NCI-H1694 (cell line): ENCODE measurements at regions not wholly inside any gene's neighbourhood (a gene's known extent, or its start where the extent isn't known, plus 50 kb on each side); places are given as distances from the start of the nearest gene placed in this dataset.

ENCODE experiments used
- DNase-seq: peaks from one replicate; lab custom pipeline; 2025; lab: John Stamatoyannopoulos, UW

GRCh38 chr11:116598556-116598955 is 174.2 kb downstream of the BUD13 start:
- DNase-seq: no peak

- DNase-seq: no peak
These were observed 174.8 kb downstream of the BUD13 start for GRCh38 chr11:116598036-116598435.

GRCh38 chr11:116596346-116597260 is 176.2 kb downstream of the BUD13 start:
- no peak for DNase-seq

- DNase-seq: no peak
These were observed 177.4 kb downstream of the BUD13 start for GRCh38 chr11:116595305-116595880.

GRCh38 chr11:116590844-116591570 is 181.8 kb downstream of the BUD13 start:
- no peak for DNase-seq

- no peak for DNase-seq
These were observed 183.4 kb downstream of the BUD13 start for GRCh38 chr11:116589402-116589801.

GRCh38 chr11:116586392-116586791 is 186.4 kb downstream of the BUD13 start:
- no peak for DNase-seq

- no peak for DNase-seq
These were observed 190.2 kb downstream of the BUD13 start for GRCh38 chr11:116582571-116582970.

- DNase-seq: no peak
These were observed 191.4 kb downstream of the BUD13 start for GRCh38 chr11:116581349-116581748.

- no peak for DNase-seq
These were observed 192.0 kb downstream of the BUD13 start for GRCh38 chr11:116580799-116581198.

GRCh38 chr11:116579857-116580727 is 192.7 kb downstream of the BUD13 start:
- no peak for DNase-seq

GRCh38 chr11:116579031-116579653 is 193.6 kb downstream of the BUD13 start:
- DNase-seq: no peak

GRCh38 chr11:116577956-116578355 is 194.8 kb downstream of the BUD13 start:
- DNase-seq: no peak

- DNase-seq: no peak
These were observed 195.5 kb downstream of the BUD13 start for GRCh38 chr11:116577273-116577672.

GRCh38 chr11:116576526-116576925 is 196.3 kb downstream of the BUD13 start:
- DNase-seq: no peak

- no peak for DNase-seq
These were observed 205.0 kb downstream of the BUD13 start for GRCh38 chr11:116567721-116568242.

- no peak for DNase-seq
These were observed 209.1 kb downstream of the BUD13 start for GRCh38 chr11:116563712-116564047.

GRCh38 chr11:116563028-116563711 is 209.6 kb downstream of the BUD13 start:
- no peak for DNase-seq

- DNase-seq: no peak
These were observed 212.2 kb downstream of the BUD13 start for GRCh38 chr11:116560589-116560988.

- DNase-seq: no peak
These were observed 214.1 kb downstream of the BUD13 start for GRCh38 chr11:116558504-116559211.
